ENCODE measurements at regions not wholly inside any gene's neighbourhood (a gene's known extent, or its start where the extent isn't known, plus 50 kb on each side); places are given as distances from the start of the nearest gene placed in this dataset.

DNA sequence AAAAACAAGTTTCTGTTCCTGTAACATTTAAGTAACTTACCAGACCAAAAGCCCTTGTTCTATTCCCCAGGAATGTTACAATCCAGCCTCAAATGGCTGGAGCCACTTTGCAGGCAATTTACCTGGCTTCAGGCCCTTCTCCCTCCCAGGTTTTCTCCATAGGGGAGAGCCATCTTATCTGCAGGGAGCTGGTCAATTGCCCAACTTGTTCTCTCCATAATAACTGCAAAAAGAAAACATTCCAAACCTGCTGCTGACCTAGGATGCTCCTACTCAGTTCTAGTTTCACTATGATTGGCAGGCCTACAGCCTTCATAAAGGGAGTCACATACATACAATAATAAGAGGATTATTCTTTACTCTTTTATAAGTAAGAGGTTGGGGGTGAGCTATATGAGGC, 670.7 kb downstream of the PCDH7 start:
- no peak overlapping the region for H3K27ac ChIP-seq
- no peak for TF ChIP-seq ZFX (IDR thresholded peaks at IDR 0.05; ENCODE audit: borderline replicate concordance)
- TF ChIP-seq, protein P1, sequence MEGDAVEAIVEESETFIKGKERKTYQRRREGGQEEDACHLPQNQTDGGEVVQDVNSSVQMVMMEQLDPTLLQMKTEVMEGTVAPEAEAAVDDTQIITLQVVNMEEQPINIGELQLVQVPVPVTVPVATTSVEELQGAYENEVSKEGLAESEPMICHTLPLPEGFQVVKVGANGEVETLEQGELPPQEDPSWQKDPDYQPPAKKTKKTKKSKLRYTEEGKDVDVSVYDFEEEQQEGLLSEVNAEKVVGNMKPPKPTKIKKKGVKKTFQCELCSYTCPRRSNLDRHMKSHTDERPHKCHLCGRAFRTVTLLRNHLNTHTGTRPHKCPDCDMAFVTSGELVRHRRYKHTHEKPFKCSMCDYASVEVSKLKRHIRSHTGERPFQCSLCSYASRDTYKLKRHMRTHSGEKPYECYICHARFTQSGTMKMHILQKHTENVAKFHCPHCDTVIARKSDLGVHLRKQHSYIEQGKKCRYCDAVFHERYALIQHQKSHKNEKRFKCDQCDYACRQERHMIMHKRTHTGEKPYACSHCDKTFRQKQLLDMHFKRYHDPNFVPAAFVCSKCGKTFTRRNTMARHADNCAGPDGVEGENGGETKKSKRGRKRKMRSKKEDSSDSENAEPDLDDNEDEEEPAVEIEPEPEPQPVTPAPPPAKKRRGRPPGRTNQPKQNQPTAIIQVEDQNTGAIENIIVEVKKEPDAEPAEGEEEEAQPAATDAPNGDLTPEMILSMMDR (IDR thresholded peaks at IDR 0.05), result no peak

DNA sequence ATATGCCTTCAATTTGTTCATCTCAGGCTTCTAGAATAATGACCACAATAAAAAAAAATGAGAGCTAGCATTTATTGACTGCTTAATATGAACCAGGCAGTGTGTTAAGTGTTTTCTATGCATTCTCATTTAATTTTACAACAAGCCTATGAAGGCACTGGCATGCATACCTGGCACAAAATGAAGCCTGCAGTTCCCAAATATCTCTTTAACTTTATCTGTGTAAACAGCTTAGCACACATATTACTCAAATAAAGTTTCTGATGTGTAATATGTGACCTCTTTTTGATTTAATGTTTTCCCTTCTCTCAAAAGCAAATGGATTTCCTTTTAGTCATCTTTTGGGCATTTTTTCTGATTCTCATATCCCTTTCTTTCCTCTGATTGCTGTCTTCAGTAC, 671.8 kb downstream of the PCDH7 start:
- no peak overlapping the region for H3K27ac ChIP-seq
- TF ChIP-seq ZFX (IDR thresholded peaks at IDR 0.05; ENCODE audit: borderline replicate concordance), result no peak
- TF ChIP-seq, protein P1 (IDR thresholded peaks at IDR 0.05), result no peak

DNA sequence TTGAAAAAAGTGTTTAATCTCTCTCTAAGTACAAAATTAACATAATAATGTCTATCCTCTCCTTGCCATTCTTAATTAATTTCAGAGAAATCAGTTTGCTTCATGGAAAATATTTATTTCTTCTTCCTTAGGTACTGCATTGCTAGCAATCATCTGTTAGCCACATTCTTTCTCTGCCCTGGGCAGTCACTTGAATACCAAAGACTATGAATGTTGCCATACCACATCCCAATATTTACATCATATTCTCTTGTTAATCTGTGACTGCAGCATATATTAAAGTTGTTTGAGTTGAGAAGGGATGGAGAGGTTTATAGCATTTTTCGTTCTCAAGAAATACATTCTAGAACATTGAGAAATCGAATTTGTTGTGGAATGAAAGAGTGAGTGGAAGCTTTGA, 672.8 kb downstream of the PCDH7 start:
- H3K27ac ChIP-seq, result no peak overlapping the region
- TF ChIP-seq ZFX (IDR thresholded peaks at IDR 0.05; ENCODE audit: borderline replicate concordance), result no peak
- TF ChIP-seq, protein P1 (IDR thresholded peaks at IDR 0.05), result no peak

DNA sequence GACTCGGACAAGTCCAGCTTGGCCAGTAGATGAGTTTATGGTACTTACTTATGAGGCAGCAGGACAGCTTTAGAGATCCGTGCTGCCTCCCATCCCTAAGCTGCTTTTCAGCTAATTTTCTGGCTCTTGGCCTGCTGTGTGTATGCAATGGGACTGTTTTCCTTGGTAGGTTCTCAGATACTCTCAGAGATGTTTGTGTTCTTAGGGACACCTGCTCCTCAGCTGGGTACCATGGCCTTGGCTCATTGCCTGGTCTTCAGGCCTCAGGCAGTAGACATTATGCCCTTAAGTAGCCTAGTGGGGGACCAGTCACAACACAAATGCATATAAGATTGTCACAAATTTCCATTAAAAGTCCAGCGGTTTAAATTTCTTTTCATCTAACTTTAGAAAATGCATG, 688.0 kb downstream of the PCDH7 start:
- no peak for TF ChIP-seq ZFX (IDR thresholded peaks at IDR 0.05; ENCODE audit: borderline replicate concordance)
- TF ChIP-seq, protein P1 (IDR thresholded peaks at IDR 0.05), result no peak
- no peak overlapping the region for H3K27ac ChIP-seq

DNA sequence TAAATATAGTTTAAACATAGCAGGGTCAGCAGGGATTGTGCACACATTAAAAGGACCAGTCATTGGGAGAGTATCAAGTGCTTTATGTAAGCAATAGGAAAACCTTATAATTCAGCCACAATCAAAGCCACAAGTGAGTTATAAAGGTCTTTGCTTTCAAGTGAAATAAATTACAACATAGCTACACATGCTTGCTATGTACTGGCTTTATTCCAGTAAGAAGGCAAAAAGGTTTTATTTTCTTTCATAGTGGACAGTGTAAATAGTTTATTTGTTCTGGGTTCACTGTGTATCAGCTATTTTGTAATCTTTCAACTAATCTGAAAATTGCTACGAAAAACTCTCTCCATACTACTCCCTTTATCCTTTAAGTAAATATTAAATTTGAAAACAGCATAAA, 691.4 kb downstream of the PCDH7 start:
- TF ChIP-seq, protein P1 (IDR thresholded peaks at IDR 0.05), result no peak
- TF ChIP-seq ZFX (IDR thresholded peaks at IDR 0.05; ENCODE audit: borderline replicate concordance), result no peak
- H3K27ac ChIP-seq, result peak overlapping the region; percentile 66

DNA sequence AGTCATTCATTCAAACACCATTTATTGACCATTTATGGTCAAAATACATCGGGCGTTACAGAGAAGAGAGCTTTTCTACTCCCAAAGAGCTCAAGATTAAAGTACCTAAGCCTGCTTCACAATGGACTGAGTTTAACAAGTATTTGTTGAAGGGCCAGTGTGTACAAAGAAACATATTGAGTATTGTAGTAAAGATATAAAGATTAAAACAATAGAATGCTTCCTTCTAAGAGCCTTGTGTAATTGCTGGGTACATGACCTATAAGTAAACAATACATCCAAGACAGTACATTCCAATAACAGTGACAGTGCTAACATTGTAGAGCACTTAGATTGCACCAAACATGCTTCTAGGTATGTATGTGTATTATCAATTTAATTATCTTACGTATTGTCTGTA, 695.5 kb downstream of the PCDH7 start:
- peak overlapping the region; percentile 63 for H3K27ac ChIP-seq
- TF ChIP-seq, protein P1 (IDR thresholded peaks at IDR 0.05), result no peak
- no peak for TF ChIP-seq ZFX (IDR thresholded peaks at IDR 0.05; ENCODE audit: borderline replicate concordance)

DNA sequence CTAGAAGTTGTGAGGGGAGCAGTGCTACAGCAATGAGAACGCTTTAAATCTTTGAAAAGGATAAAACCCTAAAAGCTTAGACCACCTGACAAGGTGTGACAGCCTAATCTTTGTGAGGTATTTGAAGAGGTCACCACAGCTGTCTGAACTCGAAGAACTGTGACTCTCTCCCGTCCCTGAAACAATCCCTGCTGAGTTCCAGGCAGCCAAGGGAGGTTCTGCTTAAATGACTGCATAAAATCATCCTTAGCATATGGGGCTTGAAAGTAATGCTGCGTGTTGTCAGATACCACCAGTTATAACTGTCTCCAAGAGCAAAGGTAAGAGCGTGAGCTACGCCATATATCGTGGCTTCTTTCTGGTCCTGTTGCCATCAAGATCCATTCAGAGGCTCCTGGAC, 696.3 kb downstream of the PCDH7 start:
- TF ChIP-seq, protein P1 (IDR thresholded peaks at IDR 0.05), result no peak
- no peak for TF ChIP-seq ZFX (IDR thresholded peaks at IDR 0.05; ENCODE audit: borderline replicate concordance)
- H3K27ac ChIP-seq, result no peak overlapping the region

Data from 22Rv1 (cell line).